Skeletal muscle satellite cell (primary cell): ENCODE measurements at regions not wholly inside any gene's neighbourhood (a gene's known extent, or its start where the extent isn't known, plus 50 kb on each side); places are given as distances from the start of the nearest gene placed in this dataset.

Experiments used
- H3K27me3 ChIP-seq: 2 replicates; pipeline ENCODE4 v1.7.0; 2013; ENCODE audit warnings: low read length; ENCODE audit not compliant: control insufficient read depth, insufficient read depth
- H3K36me3 ChIP-seq: 2 replicates; pipeline ENCODE4 v1.7.0; 2013; ENCODE audit warnings: mild to moderate bottlenecking, control low read depth, low read length; ENCODE audit not compliant: insufficient read depth
- H3K4me1 ChIP-seq: 2 replicates; pipeline ENCODE4 v1.7.0; 2013; ENCODE audit warnings: low read length; ENCODE audit not compliant: control insufficient read depth, insufficient read depth
- H3K4me2 ChIP-seq: 2 replicates; pipeline ENCODE4 v1.7.0; 2013; ENCODE audit warnings: mild to moderate bottlenecking, low read length
- H3K4me3 ChIP-seq: 2 replicates; pipeline ENCODE4 v1.7.0; 2013; ENCODE audit warnings: low read length
- H3K9ac ChIP-seq: 2 replicates; pipeline ENCODE4 v1.7.0; 2013; ENCODE audit warnings: mild to moderate bottlenecking, low read depth, low read length, moderate library complexity
- H3K9me3 ChIP-seq: replicated peaks from 2 replicates; pipeline ENCODE4 v1.7.0; 2013; ENCODE audit warnings: mild to moderate bottlenecking, control low read depth, low read length

GRCh38 chrX:39475372-39475771 is 622.4 kb downstream of the BCOR start:
- no peak overlapping the region for H3K4me3 ChIP-seq
- peaks cover 22% of the 10 kb centered on the region for H3K27me3 ChIP-seq
- no peaks in the 10 kb centered on the region for H3K4me1 ChIP-seq
- H3K4me2 ChIP-seq = no peak overlapping the region
- no peak overlapping the region for H3K9ac ChIP-seq
- no peaks in the 10 kb centered on the region for H3K36me3 ChIP-seq
- no peaks in the 10 kb centered on the region for H3K9me3 ChIP-seq

GRCh38 chrX:39476604-39477021 is 621.1 kb downstream of the BCOR start:
- no peaks in the 10 kb centered on the region for H3K9me3 ChIP-seq
- no peaks in the 10 kb centered on the region for H3K36me3 ChIP-seq
- no peak overlapping the region for H3K9ac ChIP-seq
- no peak overlapping the region for H3K4me2 ChIP-seq
- H3K27me3 ChIP-seq = peaks cover 21% of the 10 kb centered on the region
- no peak overlapping the region for H3K4me3 ChIP-seq
- no peaks in the 10 kb centered on the region for H3K4me1 ChIP-seq

- no peaks in the 10 kb centered on the region for H3K4me1 ChIP-seq
- H3K36me3 ChIP-seq = no peaks in the 10 kb centered on the region
- no peak overlapping the region for H3K9ac ChIP-seq
- peaks cover 24% of the 10 kb centered on the region for H3K27me3 ChIP-seq
- no peaks in the 10 kb centered on the region for H3K9me3 ChIP-seq
- no peak overlapping the region for H3K4me2 ChIP-seq
- no peak overlapping the region for H3K4me3 ChIP-seq
Observed at GRCh38 chrX:39477031-39477761, 620.6 kb downstream of the BCOR start.

GRCh38 chrX:39477762-39478120 is 620.0 kb downstream of the BCOR start:
- Histone ChIP-seq H3K9ac (no peak overlapping the region), H3K36me3 (no peaks in the 10 kb centered on the region), H3K27me3 (peaks cover 25% of the 10 kb centered on the region), H3K4me3 (no peak overlapping the region), H3K9me3 (no peaks in the 10 kb centered on the region), H3K4me1 (no peaks in the 10 kb centered on the region), H3K4me2 (no peak overlapping the region)

GRCh38 chrX:39479856-39480255 is 617.9 kb downstream of the BCOR start:
- peaks cover 44% of the 10 kb centered on the region for H3K27me3 ChIP-seq

GRCh38 chrX:39480963-39481362 is 616.8 kb downstream of the BCOR start:
- H3K27me3 ChIP-seq = peaks cover 45% of the 10 kb centered on the region
- no peak overlapping the region for H3K4me2 ChIP-seq
- no peaks in the 10 kb centered on the region for H3K9me3 ChIP-seq
- H3K9ac ChIP-seq = no peak overlapping the region
- no peaks in the 10 kb centered on the region for H3K36me3 ChIP-seq
- no peaks in the 10 kb centered on the region for H3K4me1 ChIP-seq
- H3K4me3 ChIP-seq = no peak overlapping the region

More at GRCh38 chrX:39479856-39480255, 617.9 kb downstream of the BCOR start:
- H3K36me3 ChIP-seq = no peaks in the 10 kb centered on the region
- no peak overlapping the region for H3K9ac ChIP-seq
- no peak overlapping the region for H3K4me2 ChIP-seq
- no peak overlapping the region for H3K4me3 ChIP-seq
- H3K4me1 ChIP-seq = no peaks in the 10 kb centered on the region
- no peaks in the 10 kb centered on the region for H3K9me3 ChIP-seq

GRCh38 chrX:39481621-39482020 is 616.1 kb downstream of the BCOR start:
- H3K4me1 ChIP-seq = no peaks in the 10 kb centered on the region
- no peak overlapping the region for H3K4me2 ChIP-seq
- no peak overlapping the region for H3K4me3 ChIP-seq
- peaks cover 51% of the 10 kb centered on the region for H3K27me3 ChIP-seq
- H3K9me3 ChIP-seq = no peaks in the 10 kb centered on the region
- no peak overlapping the region for H3K9ac ChIP-seq
- no peaks in the 10 kb centered on the region for H3K36me3 ChIP-seq

GRCh38 chrX:39484159-39485068 is 613.3 kb downstream of the BCOR start:
- Histone ChIP-seq H3K4me2 (no peak overlapping the region), H3K4me3 (no peak overlapping the region), H3K4me1 (no peaks in the 10 kb centered on the region), H3K9me3 (no peaks in the 10 kb centered on the region), H3K27me3 (peaks cover 57% of the 10 kb centered on the region), H3K9ac (no peak overlapping the region), H3K36me3 (no peaks in the 10 kb centered on the region)

GRCh38 chrX:39487166-39487968 is 610.4 kb downstream of the BCOR start:
- Histone ChIP-seq H3K4me1 (no peaks in the 10 kb centered on the region), H3K27me3 (peaks cover 56% of the 10 kb centered on the region), H3K9me3 (no peaks in the 10 kb centered on the region), H3K9ac (no peak overlapping the region), H3K36me3 (no peaks in the 10 kb centered on the region), H3K4me3 (no peak overlapping the region), H3K4me2 (no peak overlapping the region)

- peaks cover 58% of the 10 kb centered on the region for H3K27me3 ChIP-seq
- H3K4me1 ChIP-seq = no peaks in the 10 kb centered on the region
- no peak overlapping the region for H3K4me2 ChIP-seq
- no peak overlapping the region for H3K4me3 ChIP-seq
- no peaks in the 10 kb centered on the region for H3K9me3 ChIP-seq
- no peak overlapping the region for H3K9ac ChIP-seq
- no peaks in the 10 kb centered on the region for H3K36me3 ChIP-seq
Observed at GRCh38 chrX:39487969-39488330, 609.8 kb downstream of the BCOR start.

GRCh38 chrX:39491548-39492297 is 606.0 kb downstream of the BCOR start:
- H3K4me1 ChIP-seq = no peaks in the 10 kb centered on the region
- no peaks in the 10 kb centered on the region for H3K9me3 ChIP-seq
- H3K4me3 ChIP-seq = no peak overlapping the region
- no peak overlapping the region for H3K4me2 ChIP-seq
- no peaks in the 10 kb centered on the region for H3K36me3 ChIP-seq
- no peak overlapping the region for H3K9ac ChIP-seq
- peaks cover 46% of the 10 kb centered on the region for H3K27me3 ChIP-seq
